ENCODE measurements at regions not wholly inside any gene's neighbourhood (a gene's known extent, or its start where the extent isn't known, plus 50 kb on each side); places are given as distances from the start of the nearest gene placed in this dataset.

GRCh38 chr9:1617419-1617818, 397.7 kb upstream of the SMARCA2 start:
- POLR2A ChIA-PET = no interaction called here
- CTCF ChIA-PET = interaction anchor here (0.7 to 1.4 kb wide), 2 partner anchors 12 to 13 kb away, joined by 3 to 6 read pairs; no protein-coding TSS in a partner anchor
- TF ChIP-seq, protein P1, sequence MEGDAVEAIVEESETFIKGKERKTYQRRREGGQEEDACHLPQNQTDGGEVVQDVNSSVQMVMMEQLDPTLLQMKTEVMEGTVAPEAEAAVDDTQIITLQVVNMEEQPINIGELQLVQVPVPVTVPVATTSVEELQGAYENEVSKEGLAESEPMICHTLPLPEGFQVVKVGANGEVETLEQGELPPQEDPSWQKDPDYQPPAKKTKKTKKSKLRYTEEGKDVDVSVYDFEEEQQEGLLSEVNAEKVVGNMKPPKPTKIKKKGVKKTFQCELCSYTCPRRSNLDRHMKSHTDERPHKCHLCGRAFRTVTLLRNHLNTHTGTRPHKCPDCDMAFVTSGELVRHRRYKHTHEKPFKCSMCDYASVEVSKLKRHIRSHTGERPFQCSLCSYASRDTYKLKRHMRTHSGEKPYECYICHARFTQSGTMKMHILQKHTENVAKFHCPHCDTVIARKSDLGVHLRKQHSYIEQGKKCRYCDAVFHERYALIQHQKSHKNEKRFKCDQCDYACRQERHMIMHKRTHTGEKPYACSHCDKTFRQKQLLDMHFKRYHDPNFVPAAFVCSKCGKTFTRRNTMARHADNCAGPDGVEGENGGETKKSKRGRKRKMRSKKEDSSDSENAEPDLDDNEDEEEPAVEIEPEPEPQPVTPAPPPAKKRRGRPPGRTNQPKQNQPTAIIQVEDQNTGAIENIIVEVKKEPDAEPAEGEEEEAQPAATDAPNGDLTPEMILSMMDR (IDR thresholded peaks at IDR 0.05; ENCODE audit: control extremely low read depth, extremely low read depth, low read depth, missing control alignments) = no peak
- DNase-seq (ENCODE audit: extremely low spot score) = no peak

DNA sequence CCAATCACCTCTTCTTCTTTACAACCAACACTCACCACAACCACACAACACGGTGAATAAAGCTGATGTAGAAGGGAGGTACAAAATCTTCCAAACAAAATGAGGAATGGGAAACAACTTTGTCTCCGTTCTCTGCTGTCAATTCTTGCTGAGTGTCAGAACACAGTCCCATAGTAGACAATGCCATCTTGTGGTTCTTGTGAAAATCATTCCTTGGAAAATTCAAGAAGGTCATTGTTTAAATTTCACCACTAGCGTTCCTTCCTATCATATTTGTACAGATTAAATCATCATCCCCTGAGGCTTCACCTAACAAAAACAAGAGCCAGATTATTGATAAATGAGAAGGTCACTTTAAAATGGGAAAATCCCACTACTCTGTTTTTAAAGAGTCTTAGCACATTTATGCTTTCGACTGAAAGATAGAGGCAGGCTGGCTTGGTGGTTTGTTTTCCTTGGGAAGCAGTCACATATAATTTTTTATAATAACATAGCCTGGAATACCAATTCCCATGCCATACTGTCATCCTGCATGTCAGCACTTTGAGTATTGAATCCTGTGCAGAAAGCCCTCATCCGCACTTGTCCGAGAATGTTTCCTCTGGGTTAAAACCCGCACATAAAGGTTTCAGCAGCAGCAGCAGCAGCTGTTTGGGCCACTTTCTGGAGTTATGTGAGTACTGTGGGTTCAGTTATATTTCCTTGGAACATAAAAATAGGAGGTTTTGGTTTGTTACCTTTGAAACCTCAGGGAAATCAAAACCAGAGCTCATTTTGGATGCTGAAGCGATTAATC, 395.0 kb upstream of the SMARCA2 start:
- ChIA-PET POLR2A (no interaction called here), CTCF (interaction anchor here (1.2 to 1.6 kb wide), 2 partner anchors 18 to 159 kb away, joined by 3 to 7 read pairs; no protein-coding TSS in a partner anchor)
- no peak for DNase-seq (ENCODE audit: extremely low spot score)

DNA sequence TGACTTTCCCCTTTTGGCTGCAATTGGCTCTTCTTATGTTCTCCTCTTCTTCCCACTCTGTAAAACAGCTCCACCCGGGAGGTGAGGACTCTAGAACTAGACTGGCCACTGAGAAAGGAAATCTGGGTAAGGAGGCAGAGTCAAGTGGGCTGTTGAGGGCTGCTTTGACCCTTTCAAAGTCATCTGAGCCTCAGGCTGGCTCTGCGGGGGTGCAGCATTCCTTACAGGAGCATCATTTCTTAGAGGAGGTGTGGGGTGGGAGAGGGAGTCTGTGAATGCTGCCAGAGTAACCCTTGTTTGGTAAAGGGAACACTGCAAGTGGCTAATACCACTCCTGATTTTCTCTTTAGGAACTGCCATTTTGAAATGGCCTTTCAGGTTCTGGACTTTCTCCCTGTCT, 377.7 kb upstream of the SMARCA2 start:
- no peak for DNase-seq (ENCODE audit: extremely low spot score)
- POLR2A ChIA-PET = no interaction called here
- CTCF ChIA-PET = no interaction called here
- TF ChIP-seq, protein P1 (IDR thresholded peaks at IDR 0.05; ENCODE audit: control extremely low read depth, extremely low read depth, low read depth, missing control alignments) = no peak

More for the DNA sequence above, 395.0 kb upstream of the SMARCA2 start:
- TF ChIP-seq, protein P1 (IDR thresholded peaks at IDR 0.05; ENCODE audit: control extremely low read depth, extremely low read depth, low read depth, missing control alignments) = no peak

GRCh38 chr9:1639166-1639565, 376.0 kb upstream of the SMARCA2 start:
- TF ChIP-seq, protein P1 (IDR thresholded peaks at IDR 0.05; ENCODE audit: control extremely low read depth, extremely low read depth, low read depth, missing control alignments) = no peak
- CTCF ChIA-PET = interaction anchor here (1.1 kb wide), 1 partner anchor 97 kb away, joined by 3 read pairs; no protein-coding TSS in a partner anchor
- no peak for DNase-seq (ENCODE audit: extremely low spot score)
- POLR2A ChIA-PET = no interaction called here

GRCh38 chr9:1647776-1648175, 367.4 kb upstream of the SMARCA2 start:
- CTCF ChIA-PET = interaction anchor here (1.1 kb wide), 1 partner anchor 19 kb away, joined by 3 read pairs; no protein-coding TSS in a partner anchor
- no peak for DNase-seq (ENCODE audit: extremely low spot score)
- TF ChIP-seq, protein P1 (IDR thresholded peaks at IDR 0.05; ENCODE audit: control extremely low read depth, extremely low read depth, low read depth, missing control alignments) = no peak
- POLR2A ChIA-PET = no interaction called here

DNA sequence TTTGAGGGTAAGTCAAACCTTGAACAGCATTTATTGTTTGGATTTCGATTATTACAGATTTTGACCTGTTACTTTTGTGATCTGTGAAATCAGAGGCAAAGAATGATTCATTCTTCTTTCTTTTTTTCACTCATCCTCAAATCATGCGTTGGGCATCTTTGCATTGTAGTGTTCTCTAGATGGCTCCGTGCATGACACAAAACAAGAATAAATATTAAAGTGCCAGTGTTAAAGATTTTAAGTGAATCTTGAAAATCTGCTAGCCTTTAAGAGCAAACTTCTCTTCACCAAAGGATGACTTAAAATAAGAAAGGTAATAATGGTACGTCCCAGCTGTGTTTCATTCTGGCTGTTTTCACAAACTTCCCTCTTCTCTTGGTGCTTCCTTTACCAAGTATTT, 361.9 kb upstream of the SMARCA2 start:
- CTCF ChIA-PET = no interaction called here
- DNase-seq (ENCODE audit: extremely low spot score) = no peak
- TF ChIP-seq, protein P1 (IDR thresholded peaks at IDR 0.05; ENCODE audit: control extremely low read depth, extremely low read depth, low read depth, missing control alignments) = no peak
- POLR2A ChIA-PET = no interaction called here

Measured in GM10248 (cell line).